ENCODE measurements at regions not wholly inside any gene's neighbourhood (a gene's known extent, or its start where the extent isn't known, plus 50 kb on each side); places are given as distances from the start of the nearest gene placed in this dataset.
"Not testable (repeated sequence)": the region's sequence is repeated elsewhere in the genome, so short reads cannot be mapped to it uniquely, and the experiment has no call there.

DNA sequence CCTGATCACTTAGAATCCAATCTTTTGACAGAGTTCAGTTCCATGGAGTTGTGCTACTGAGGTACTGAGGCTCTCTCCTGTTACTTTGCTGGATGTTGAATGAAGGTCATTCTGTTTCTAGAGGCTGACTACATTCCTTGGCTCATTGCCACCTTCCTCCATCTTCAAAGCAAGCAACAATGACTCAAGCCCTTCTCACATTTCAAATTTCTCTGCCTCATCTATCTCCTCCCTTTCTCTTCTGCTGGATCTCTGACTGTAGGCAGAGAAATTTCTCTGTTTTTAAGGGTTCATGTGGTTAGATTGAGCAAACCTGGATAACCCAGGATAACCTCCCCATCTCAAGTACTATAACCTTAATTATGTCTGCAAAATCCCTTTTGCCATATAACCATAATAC is 775.4 kb downstream of the STPG2 start:
- no peak for DNase-seq

DNA sequence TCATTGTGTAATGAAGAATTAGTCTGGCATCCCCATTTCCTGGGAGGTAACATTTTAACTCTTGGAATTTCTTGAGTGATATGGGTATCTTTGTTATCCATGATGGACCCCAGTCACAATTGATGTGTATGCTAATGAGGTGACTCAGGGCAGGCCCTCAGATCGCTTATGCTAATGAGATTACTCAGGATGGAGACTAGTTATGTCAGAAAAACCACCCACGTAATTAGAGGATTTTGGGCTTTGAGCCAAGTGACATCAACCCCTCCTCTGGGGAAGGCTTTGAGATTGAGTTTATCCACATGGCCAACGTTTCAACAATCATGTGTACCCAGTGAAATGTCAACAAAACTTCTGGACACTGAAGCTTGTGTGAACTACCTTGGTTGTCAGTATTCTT is 772.7 kb downstream of the STPG2 start:
- no peak for DNase-seq

DNA sequence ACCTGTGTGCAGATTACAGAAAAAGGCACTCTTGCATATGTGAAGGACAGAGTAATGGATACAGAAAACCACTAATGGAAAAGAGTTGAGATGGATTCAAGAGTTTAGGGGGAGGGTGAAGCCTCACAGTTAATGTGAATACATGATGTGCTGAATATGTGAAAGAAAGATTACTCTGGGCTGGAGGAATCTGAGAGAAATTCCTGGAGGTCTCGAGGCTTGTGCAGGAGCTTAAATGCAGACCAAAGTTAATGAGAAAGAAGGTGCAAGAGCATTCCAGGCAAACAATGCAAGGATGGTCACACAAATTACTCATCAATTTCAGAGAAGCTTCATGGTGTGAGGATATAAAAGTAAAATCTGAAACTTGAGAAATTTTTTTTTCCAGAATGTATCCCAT is 768.8 kb downstream of the STPG2 start:
- DNase-seq = no peak

DNA sequence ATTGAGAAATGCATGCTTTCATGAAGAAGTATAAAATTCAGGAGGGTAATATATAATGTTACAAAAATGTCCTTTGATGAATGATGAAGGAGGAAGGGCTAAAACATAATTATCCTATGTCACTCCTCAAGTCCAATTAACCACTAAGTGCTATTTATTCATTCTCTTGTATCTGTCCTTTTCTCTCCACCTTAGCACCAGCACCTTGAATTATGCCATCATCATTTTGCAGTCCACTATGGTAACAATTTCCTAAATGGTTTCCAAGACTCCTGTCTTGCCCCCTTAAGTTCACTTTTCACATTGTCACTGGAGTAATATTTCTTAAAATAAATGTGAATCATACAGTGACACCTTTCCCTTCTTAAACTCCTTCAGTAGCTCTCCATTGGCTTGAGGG is 756.3 kb downstream of the STPG2 start:
- DNase-seq = no peak

DNA sequence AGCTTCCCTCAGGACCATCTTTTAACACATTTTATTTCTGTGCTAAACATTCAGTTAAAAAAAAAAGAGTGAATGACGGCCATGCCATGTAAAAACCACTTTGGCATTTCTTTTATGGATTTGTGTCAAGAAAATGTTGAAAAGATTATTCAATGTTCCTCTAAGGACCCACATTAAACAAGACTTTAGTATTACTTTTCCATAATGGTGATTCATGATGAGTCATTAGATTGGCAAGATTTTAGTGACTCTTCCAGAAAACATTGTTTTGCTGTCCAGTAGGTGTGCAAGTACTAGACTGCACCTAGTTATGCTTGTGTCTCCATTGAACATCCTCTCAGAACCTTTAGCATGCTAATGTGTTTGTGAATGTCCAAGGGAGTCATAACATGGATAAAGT is 748.6 kb downstream of the STPG2 start:
- no peak for DNase-seq

DNA sequence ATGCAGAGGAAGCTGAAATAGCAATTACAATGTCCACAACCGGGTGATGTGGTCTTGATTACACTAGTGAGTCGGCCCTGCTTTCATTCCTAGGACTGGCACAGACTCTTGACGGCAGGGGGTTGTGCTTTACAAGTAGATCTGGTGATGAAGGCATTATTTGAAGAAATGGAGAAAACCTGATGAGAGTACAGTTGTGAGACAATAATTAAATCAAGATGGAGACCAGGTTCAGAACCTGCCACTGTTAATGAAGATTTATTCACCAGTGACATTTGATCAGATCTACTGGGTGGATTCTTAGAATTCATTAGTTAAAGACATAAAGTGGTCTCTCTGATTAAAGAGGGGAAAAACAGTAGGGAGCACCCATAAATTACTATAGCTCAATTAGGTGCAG is 747.2 kb downstream of the STPG2 start:
- DNase-seq = no peak

DNA sequence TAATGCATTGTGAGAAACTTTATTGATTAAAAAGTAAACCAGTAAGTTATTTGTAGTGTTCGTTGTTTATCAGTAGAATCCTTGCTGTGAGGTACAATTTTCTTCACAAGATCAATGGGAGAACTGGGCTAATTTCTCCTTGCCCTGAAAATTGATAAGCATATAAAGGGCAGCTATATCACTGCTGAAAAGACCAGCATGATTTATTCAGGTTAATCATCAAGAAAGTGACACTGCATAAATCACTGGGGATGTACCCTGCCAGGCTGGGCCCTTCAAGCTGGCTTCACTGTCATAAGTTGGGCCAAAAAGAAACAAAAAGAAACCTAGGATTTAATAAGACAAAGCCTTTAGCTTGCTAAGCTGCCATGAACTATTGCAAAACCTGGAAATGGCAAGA is 746.7 kb downstream of the STPG2 start:
- no peak for DNase-seq

DNA sequence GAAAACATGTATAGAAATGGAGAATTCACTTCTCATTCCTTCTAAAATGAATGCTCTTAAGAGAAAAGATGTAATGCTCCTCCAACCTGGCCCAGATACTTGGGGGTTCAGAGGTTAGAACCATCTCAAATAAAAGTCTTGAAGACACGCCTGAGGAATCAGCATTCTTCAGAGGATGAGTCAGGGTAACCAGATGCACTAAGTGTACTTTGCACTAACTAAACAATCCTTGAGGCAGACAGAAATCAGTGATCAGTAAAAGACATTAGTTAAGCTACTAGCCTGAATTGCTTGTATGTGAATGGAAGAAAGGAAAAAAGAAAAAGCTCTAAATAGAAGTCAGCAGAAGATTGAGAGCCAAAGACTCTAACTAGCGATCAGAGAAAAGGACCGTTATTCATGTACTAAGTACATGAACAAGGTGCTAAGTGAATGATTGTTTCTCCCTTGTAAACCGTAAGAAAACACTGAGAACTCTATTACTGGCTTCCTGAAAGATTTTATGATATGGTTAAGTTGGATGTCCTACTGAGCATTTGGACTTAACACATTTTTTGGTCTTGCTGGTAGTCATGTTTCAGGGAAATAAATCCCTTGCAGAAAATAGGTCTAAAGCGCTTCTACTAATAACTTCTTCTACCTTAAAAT is 738.3 kb downstream of the STPG2 start:
- DNase-seq = no peak

DNA sequence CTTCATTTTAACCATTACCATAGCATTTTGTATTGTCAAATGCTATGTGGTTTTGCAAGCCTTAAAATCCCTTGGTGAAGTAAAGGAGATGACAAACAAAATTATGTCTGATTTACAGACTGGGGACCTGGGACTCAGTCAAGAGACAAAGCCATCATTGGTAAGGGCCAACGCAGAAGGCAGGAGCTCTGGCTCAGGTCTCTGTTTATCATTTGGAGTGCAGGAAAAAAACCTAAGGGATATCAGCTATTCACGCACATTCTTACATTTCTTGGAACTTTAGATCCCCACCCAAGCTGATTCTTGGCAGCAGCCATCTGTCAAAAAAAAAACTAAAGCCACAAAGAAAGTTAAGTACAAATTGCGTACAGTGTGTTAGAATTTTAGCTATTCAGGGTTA is 731.9 kb downstream of the STPG2 start:
- DNase-seq = no peak

DNA sequence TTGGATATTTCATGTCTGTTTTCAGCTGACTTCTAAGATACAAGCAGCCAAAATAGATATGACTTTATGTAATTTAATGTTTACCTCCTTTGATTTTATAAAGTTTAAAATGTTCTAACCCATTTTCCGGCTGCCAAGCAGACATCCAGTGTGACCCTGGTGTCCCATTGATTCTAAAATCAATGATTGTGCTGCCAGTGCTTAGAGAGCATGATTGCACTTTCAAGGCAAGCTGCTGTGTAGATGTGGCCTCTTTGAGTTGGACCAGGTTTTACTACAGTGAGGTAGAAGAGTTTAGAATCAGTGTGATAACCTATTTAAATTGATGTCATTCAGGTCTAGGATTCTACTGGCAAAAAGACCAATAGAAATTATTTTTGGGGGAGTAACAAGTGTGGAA is 730.9 kb downstream of the STPG2 start:
- no peak for DNase-seq

DNA sequence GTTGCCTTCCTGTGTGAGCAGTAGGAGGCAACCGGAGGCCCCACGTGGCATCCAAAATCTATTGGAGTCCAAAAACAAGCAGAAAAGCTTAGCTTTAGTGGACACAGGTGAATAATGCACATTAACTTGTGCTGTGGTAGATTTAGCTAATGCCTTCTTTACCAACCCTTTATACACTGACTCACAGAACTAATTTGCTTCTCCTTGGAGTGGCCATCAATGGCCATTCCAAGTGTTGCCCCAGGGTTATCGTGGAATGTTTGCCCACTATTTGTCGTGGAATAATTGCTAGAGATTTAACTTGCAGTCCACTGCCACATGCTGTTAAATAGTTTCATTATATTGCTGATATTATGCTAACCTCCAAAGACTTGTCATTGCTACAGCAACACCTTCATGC is 729.1 kb downstream of the STPG2 start:
- DNase-seq = no peak

DNA sequence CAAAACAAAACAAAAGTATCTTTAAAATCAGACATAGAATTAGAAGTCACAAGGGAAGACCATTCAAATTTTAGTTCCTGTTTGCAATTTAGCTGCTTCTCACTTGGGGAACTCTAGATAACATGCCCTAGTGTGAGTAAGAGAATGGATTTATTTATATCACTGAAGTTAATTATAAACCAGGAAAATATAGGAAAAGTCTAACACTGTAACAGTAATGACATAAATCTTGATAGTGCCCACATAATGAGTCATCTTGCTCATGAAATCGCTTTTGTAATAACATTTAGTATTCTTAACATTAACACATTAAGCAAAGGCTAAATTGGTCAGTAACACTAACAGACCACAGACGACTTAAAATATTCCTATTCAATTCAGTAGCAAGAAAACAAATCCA is 710.7 kb downstream of the STPG2 start:
- no peak for DNase-seq

DNA sequence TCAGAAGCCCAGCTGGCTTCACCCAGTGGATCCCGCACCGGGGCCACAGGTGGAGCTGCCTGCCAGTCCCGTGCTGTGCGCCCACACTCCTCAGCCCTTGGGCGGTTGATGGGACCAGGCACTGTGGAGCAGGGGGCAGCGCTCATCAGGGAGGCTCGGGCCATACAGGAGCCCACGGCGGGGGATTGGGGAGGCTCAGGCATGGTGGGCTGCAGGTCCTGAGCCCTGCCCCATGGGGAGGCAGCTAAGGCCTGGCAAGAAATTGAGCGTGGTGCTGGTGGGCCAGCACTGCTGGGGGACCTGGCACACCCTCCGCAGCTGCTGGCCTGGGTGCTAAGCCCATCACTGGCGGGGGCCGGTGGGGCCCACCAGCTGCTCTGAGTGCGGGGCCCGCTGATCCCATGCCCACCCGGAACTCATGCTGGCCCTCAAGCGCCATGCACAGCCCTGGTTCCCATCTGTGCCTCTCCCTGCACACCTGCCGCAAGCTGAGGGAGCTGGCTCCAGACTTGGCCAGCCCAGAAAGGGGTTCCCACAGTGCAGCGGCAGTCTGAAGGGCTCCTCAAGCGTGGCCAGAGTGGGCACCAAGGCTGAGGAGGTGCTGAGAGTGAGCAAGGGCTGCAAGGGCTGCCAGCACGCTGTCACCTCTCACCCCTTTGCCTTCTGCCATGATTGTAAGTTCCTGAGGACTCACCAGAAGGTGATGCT is 705.1 kb downstream of the STPG2 start:
- DNase-seq = not testable (repeated sequence)

DNA sequence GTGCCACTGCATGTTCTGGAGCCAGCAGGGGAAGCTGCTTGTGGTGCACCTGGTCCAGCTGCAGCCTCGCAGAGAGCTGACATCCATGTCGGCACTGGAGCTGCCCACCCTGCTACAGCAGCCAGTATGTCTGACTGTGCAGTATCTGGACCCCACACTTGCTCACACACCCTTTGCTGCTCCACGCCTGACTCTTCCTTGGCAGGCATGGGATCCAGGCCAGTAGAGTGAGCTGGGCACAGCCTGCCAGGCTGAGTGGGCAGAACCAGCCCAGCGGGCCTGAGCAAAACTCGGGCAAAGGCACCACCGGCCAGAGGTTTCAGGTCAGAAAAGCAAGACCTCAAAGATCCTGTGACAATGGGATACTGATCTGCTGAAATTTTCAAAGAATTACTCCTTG is 690.1 kb downstream of the STPG2 start:
- no peak for DNase-seq

DNA sequence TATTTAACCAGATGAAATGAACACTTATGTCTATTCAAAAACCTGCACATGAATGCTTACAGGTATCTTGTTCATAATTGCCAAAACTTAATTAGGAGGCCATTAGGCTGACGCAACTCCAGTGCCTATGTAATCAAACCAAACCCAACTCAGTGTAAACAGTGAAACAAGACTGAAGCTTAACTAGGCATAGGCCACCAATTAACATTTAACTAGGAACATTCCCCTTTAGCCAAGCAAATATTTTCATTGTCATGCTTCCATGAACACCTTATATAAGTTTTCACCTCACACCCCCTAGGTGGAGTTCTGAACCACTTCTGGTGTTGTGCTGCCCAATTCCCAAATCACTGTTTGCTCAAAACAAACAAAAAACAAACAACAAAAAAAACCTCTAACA is 686.0 kb downstream of the STPG2 start:
- no peak for DNase-seq

DNA sequence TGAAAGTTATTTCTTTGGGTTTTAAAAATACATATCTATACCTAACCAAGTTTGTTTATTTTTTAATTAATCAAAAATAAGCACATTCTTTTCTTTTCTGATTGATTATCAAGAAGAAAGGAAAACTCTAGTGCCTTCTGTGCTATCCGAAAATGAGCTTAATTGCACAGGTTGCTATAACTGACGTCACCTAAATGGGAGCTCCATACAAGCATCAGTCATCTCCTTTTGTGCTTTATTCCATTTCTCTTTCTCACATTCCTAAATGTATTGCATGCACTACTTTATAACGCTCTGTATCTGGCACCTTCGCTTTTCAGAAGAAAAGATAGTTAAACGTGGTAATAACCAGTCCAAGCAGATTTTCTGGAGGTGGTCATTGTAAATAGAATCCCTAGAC is 675.0 kb downstream of the STPG2 start:
- DNase-seq = no peak

DNA sequence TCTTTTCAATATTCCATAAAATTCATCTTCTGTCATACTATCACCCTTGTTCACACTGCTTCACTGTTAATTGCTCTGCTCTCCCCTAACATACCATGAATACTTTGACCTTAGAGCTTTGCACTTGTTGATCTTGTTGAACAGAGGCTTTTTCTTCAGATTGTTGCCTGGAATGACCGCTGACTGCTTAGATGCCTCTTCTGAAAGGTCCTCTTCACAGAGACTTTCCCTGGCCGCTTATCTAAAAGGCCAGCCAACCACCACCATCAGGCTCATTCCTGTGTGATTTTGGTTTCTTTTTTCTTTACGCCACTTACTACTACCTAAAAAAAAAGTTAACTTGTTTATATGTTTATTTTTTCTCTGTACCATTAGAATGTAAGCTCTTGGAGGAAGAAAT is 667.7 kb downstream of the STPG2 start:
- no peak for DNase-seq

DNA sequence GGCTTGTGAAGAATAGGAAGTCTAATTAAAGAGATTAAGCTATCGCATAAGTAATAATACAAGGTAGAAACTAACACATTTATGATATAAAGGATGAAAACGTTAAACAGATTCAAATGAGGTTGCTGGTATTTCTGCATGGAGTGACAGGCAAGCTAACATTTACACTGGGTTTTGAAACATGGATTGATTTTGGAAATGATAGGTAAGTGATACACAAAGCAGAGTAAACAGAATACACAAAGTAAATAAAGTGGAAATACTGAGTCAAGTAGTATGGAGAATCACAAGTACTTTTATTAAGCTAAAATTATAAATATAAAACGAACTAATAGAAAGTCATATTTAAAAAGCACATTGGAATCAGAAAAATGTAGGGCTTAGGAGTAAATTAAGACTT is 665.3 kb downstream of the STPG2 start:
- DNase-seq = no peak

DNA sequence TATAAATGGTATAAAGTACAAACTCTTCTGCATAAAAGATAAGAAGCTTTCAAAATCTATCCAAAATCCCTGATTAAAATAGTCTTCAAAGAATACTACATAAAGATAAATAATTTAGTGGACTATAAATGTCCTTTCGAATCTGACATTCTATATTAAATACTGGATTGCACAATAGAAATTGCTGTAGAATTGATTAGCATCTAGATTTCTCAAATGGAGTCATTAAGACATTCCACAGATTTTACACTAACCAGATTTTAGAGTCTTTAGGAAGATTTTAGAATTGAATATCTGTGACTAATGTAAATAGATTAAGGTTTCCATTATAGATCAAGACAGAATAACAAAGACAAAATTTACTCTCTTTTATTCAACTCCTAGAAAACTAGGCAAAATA is 663.9 kb downstream of the STPG2 start:
- no peak for DNase-seq

DNA sequence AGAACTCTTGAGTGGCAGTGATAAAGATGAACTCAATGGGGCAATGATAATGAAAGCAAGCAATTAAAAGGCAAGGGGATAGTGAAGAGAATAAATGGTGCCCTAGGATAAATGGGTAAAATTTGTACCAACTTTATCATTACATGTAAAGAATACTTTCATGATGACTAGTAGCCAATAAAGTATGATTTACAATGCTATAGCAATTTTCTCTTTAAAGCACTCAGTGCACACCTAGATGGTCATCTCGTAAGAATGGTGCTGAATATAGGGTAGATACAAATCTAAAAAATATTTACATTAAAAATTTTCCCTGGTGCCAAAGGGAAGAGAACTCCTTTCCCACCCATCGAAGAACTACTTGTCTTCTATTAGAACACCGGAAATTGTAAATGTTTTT is 651.4 kb downstream of the STPG2 start:
- no peak for DNase-seq

DNA sequence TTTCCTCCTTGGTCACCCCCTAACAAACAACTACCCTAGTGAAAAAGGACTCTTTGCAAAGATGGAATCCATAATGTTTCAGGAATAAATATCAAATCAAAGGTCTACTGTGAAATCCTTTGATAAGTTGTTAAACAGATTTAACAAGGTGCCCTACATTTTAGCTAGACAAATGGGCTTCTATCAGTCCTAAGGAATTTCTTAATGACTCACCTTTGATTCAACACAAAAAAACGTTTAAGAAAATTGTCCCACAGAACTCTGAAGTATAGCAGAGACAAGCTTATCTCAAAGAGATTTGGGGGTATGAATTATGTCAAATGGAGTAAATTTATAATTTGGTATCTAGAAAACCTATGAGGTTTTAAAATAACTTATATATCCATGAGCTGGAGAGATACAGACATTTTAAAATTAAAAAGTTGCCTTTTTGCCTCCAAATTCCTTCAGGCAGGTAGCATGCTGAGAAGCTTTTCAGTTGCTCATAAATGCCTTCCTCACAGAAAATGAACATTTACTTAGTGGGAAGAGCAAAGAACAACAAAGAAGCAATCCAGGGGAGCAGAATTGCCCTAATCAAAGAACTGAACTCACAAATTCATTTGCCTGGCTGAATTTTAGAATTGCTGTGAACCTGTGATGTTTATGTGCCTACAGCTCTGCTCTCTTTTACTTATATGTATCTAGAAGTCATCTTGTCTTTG is 649.3 kb downstream of the STPG2 start:
- DNase-seq = no peak

DNA sequence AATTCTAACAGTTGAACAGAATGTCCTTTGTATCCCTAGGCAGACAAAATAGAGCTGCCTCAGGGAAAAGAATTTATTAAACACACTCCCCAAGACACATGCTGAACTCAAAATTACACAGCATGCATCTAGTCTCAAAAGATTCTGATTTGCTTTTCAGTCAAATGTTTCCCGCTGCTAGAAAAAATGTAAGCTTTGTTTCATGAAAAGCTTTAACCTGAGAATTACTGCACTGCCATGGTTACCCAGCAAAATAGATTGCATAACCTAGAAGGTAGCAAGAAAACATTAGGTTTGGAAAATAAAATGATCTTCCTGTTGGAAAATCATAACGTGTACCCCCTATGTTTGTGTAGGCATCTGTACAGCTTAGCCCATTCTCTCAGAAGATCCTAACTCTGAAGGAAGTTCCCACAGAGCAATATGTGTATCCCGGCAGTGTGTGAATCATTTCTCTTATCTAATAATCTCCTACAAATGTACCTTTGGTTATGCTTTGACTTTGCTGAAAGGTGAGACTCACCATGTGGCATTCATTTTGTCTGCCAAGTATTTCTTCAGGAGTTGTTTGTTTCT is 646.9 kb downstream of the STPG2 start:
- no peak for DNase-seq

DNA sequence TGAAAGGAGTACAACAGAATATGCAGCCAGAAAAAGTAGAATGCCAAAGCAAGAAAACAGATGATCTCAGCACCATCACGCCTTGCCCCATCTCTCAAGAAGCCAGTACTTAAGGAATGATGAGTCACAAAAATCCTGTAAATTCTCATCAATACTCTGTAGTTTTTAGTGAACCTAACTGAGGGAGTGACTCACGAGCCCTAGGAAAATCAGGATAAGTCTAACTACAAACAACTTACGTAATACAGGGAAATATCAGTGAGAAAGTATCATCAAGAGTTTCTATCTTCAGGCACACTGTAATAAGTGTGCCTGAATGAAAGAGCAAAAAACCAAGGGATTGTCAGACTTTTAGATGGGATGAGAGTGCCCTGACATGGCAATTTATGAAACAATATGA is 644.4 kb downstream of the STPG2 start:
- no peak for DNase-seq

Measured in right lung (tissue), 2 donors.